GM23338 (cell line): ENCODE measurements at regions not wholly inside any gene's neighbourhood (a gene's known extent, or its start where the extent isn't known, plus 50 kb on each side); places are given as distances from the start of the nearest gene placed in this dataset.

Source experiments
- ATAC-seq: fragments of 200-7000 bp; cut with Tn5 transposase; 3 replicates; pipeline ENCODE4 v1.9.1; 2020
- DNase-seq: peaks from one replicate; pipeline ENCODE4 v3.0.0-alpha.2; 2015; ENCODE audit warnings: low spot score
- H2AFZ ChIP-seq: fragments of 200-600 bp; sonication (generic); 2 replicates; pipeline ENCODE4 v1.8.0; 2016; ENCODE audit warnings: antibody characterized with exemption, mild to moderate bottlenecking, moderate library complexity
- H3F3A ChIP-seq: fragments of 200-600 bp; sonication (generic); replicated peaks from 2 replicates; pipeline ENCODE4 v1.8.0; 2017; ENCODE audit warnings: antibody characterized with exemption, mixed run types, low read depth
- H3K27ac ChIP-seq: fragments of 200-600 bp; sonication (generic); 2 replicates; pipeline ENCODE4 v1.6.1; 2016; ENCODE audit warnings: low read depth
- H3K27me3 ChIP-seq: fragments of 200-600 bp; sonication (generic); 2 replicates; pipeline ENCODE4 v1.8.0; 2016; ENCODE audit warnings: mild to moderate bottlenecking, mixed run types, moderate library complexity; ENCODE audit not compliant: insufficient read depth
- H3K36me3 ChIP-seq: fragments of 200-600 bp; sonication (generic); 2 replicates; pipeline ENCODE4 v1.8.0; 2016; ENCODE audit warnings: mild to moderate bottlenecking; ENCODE audit not compliant: insufficient read depth
- H3K4me1 ChIP-seq: fragments of 200-600 bp; sonication (generic); 2 replicates; pipeline ENCODE4 v1.8.0; 2016; ENCODE audit warnings: mild to moderate bottlenecking, moderate library complexity; ENCODE audit not compliant: insufficient read depth
- H3K4me2 ChIP-seq: fragments of 200-600 bp; sonication (generic); 2 replicates; pipeline ENCODE4 v1.7.1; 2017; ENCODE audit warnings: mixed run types
- H3K4me3 ChIP-seq: fragments of 200-600 bp; sonication (generic); 2 replicates; pipeline ENCODE4 v1.6.1; 2016; ENCODE audit warnings: mixed run types
- H3K79me2 ChIP-seq: fragments of 200-600 bp; sonication (generic); replicated peaks from 2 replicates; pipeline ENCODE4 v1.8.0; 2017; ENCODE audit warnings: mild to moderate bottlenecking; ENCODE audit not compliant: insufficient read depth
- H3K9me2 ChIP-seq: fragments of 200-600 bp; sonication (generic); 2 replicates; pipeline ENCODE4 v1.8.0; 2017; ENCODE audit not compliant: insufficient read depth
- H4K20me1 ChIP-seq: fragments of 200-600 bp; sonication (generic); replicated peaks from 2 replicates; pipeline ENCODE4 v1.8.0; 2017; ENCODE audit warnings: mild to moderate bottlenecking; ENCODE audit not compliant: insufficient read depth
- H3K27ac Mint-ChIP-seq: 2 replicates; pipeline ENCODE4 v1.8.0; 2020; ENCODE audit warnings: inconsistent platforms, mild to moderate bottlenecking, moderate library complexity, mixed read lengths
- H3K27me3 Mint-ChIP-seq: 3 replicates; pipeline ENCODE4 v1.8.0; 2022; ENCODE audit warnings: low read depth, mild to moderate bottlenecking, moderate library complexity, mixed read lengths, inconsistent platforms; ENCODE audit not compliant: insufficient read depth, poor library complexity
- H3K36me3 Mint-ChIP-seq: 3 replicates; pipeline ENCODE4 v1.8.0; 2021; ENCODE audit warnings: low read depth, mild to moderate bottlenecking, inconsistent platforms, moderate library complexity, mixed read lengths
- H3K4me1 Mint-ChIP-seq: 3 replicates; pipeline ENCODE4 v1.8.0; 2020; ENCODE audit warnings: mild to moderate bottlenecking, inconsistent platforms, mixed read lengths
- H3K4me3 Mint-ChIP-seq: 3 replicates; pipeline ENCODE4 v1.8.0; 2021; ENCODE audit warnings: moderate library complexity, mild to moderate bottlenecking, inconsistent platforms, mixed read lengths
- H3K9me3 Mint-ChIP-seq: 3 replicates; pipeline ENCODE4 v1.8.0; 2020; ENCODE audit warnings: moderate library complexity, mild to moderate bottlenecking, inconsistent platforms, mixed read lengths
- CREB1 ChIP-seq: fragments of 250-450 bp; sonication (Bioruptor Pico); IDR thresholded peaks from 2 replicates; pipeline ENCODE4 v1.5.0; 2020; ENCODE audit warnings: low read depth, mild to moderate bottlenecking, moderate library complexity
- EZH2 ChIP-seq: fragments of 200-600 bp; sonication (generic); IDR thresholded peaks from one replicate; pipeline ENCODE4 v1.8.0; 2017; ENCODE audit warnings: antibody characterized with exemption, mild to moderate bottlenecking, low read depth; ENCODE audit not compliant: unreplicated experiment
- EZH2phosphoT487 ChIP-seq: fragments of 200-600 bp; sonication (generic); IDR thresholded peaks from one replicate; pipeline ENCODE4 v1.8.1; 2018; ENCODE audit warnings: antibody characterized with exemption; ENCODE audit not compliant: unreplicated experiment
- JUNB ChIP-seq: IDR thresholded peaks from one replicate; pipeline ENCODE4 v1.6.1; 2016; ENCODE audit warnings: antibody characterized with exemption; ENCODE audit not compliant: unreplicated experiment
- NANOG ChIP-seq: IDR thresholded peaks from 2 replicates; pipeline ENCODE4 v1.6.1; 2016; ENCODE audit warnings: antibody characterized with exemption, borderline replicate concordance
- POLR2AphosphoS5 ChIP-seq: IDR thresholded peaks from 2 replicates; pipeline ENCODE4 v1.6.1; 2016; ENCODE audit warnings: antibody characterized with exemption, low read depth
- STAT1 ChIP-seq: IDR thresholded peaks from one replicate; pipeline ENCODE4 v1.6.1; 2016; ENCODE audit warnings: antibody characterized with exemption; ENCODE audit not compliant: unreplicated experiment
- ZNF114 ChIP-seq: fragments of 250-450 bp; sonication (Bioruptor Pico); IDR thresholded peaks from 2 replicates; pipeline ENCODE4 v1.5.0; 2020; ENCODE audit warnings: mild to moderate bottlenecking, moderate library complexity
- ZNF331 ChIP-seq: fragments of 250-450 bp; sonication (Bioruptor Pico); IDR thresholded peaks from 2 replicates; pipeline ENCODE4 v1.5.0; 2020; ENCODE audit warnings: low read depth, mild to moderate bottlenecking, moderate library complexity
- TF ChIP-seq, protein P1 (sequence below): fragments of 250-450 bp; sonication (Bioruptor Pico); IDR thresholded peaks from 2 replicates; pipeline ENCODE4 v1.5.0; 2020; ENCODE audit warnings: mild to moderate bottlenecking, moderate library complexity
- TF ChIP-seq, protein P2 (sequence below), 2 experiments: fragments of 200-600 bp in 1 of 2; sonication (generic) in 1 of 2; conservative IDR thresholded peaks; 2 replicates each; pipeline versions ENCODE4 v1.5.1 to v1.6.1; 2016 to 2017; ENCODE audit warnings: antibody characterized with exemption in 2 of 2, low read depth in 2 of 2, mild to moderate bottlenecking in 2 of 2, moderate library complexity in 1 of 2
- TF ChIP-seq, protein P3 (sequence below): IDR thresholded peaks from one replicate; pipeline ENCODE4 v1.6.1; 2018; ENCODE audit warnings: antibody characterized with exemption; ENCODE audit not compliant: unreplicated experiment
- TF ChIP-seq, protein P4 (sequence below): IDR thresholded peaks from 2 replicates; pipeline ENCODE4 v1.6.1; 2016; ENCODE audit warnings: antibody characterized with exemption

DNA sequence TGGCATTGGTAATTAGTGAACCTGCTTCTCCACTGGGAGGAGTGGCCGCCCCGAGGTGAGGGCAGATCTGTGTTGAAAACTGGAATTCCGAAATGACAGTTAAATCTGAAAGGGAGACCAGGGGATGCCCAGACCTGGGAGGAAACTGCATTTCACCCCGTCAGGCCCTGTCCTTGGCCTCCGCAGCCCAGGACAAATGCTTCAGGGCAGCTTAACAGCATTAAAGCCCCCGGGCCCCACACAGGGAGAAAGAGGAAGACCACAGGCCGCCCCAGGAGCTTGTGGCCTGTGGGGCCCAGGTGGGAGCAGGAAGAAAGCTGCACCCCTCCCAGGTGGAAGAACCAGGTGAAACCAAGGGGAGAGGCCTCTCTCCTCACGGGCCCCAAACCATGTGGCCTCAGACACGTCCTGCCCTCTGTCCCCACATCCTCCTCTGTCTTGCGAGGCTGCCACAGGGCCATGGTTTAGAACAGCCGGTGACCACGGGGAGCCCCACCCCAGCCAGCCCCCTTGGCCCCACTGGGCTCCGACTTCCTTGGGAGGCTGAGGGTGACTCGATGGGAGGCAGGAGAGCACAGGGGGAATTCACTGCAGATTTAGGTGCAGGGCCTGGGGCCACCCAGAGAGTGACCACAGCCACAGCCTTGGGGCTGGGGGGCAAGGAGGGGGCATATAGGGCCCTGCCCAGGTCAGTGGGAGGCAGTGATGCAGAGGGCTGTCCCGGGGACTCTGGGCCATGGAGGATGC is 265.4 kb downstream of the ADGRD1 start:
- Mint-ChIP-seq H3K4me3 (no peak overlapping the region; the same call in 2 of the 3 replicates), H3K27me3 (peaks cover 13% of the 10 kb centered on the region), H3K36me3 (no peaks in the 10 kb centered on the region), H3K27ac (peak overlapping the region; percentile 74; the same call in 1 of the 2 replicates), H3K4me1 (peaks cover 34% of the 10 kb centered on the region), H3K9me3 (peaks cover 2% of the 10 kb centered on the region; the same call in 1 of the 3 replicates)
- DNase-seq (no peak), ATAC-seq (no peak)
- H3K79me2 ChIP-seq = no peaks in the 10 kb centered on the region
- no peaks in the 10 kb centered on the region for H3K9me2 ChIP-seq
- H4K20me1 ChIP-seq = no peaks in the 10 kb centered on the region
- H3F3A ChIP-seq = no peaks in the 10 kb centered on the region
- H3K36me3 ChIP-seq = no peaks in the 10 kb centered on the region
- TF ChIP-seq NANOG (no peak), ZNF114 (CRISPR knock-in tag) (no peak), POLR2AphosphoS5 (no peak), STAT1 (no peak), JUNB (no peak), ZNF331 (CRISPR knock-in tag) (no peak), CREB1 (CRISPR knock-in tag) (no peak), EZH2phosphoT487 (no peak), EZH2 (no peak)
- TF ChIP-seq, protein P1, sequence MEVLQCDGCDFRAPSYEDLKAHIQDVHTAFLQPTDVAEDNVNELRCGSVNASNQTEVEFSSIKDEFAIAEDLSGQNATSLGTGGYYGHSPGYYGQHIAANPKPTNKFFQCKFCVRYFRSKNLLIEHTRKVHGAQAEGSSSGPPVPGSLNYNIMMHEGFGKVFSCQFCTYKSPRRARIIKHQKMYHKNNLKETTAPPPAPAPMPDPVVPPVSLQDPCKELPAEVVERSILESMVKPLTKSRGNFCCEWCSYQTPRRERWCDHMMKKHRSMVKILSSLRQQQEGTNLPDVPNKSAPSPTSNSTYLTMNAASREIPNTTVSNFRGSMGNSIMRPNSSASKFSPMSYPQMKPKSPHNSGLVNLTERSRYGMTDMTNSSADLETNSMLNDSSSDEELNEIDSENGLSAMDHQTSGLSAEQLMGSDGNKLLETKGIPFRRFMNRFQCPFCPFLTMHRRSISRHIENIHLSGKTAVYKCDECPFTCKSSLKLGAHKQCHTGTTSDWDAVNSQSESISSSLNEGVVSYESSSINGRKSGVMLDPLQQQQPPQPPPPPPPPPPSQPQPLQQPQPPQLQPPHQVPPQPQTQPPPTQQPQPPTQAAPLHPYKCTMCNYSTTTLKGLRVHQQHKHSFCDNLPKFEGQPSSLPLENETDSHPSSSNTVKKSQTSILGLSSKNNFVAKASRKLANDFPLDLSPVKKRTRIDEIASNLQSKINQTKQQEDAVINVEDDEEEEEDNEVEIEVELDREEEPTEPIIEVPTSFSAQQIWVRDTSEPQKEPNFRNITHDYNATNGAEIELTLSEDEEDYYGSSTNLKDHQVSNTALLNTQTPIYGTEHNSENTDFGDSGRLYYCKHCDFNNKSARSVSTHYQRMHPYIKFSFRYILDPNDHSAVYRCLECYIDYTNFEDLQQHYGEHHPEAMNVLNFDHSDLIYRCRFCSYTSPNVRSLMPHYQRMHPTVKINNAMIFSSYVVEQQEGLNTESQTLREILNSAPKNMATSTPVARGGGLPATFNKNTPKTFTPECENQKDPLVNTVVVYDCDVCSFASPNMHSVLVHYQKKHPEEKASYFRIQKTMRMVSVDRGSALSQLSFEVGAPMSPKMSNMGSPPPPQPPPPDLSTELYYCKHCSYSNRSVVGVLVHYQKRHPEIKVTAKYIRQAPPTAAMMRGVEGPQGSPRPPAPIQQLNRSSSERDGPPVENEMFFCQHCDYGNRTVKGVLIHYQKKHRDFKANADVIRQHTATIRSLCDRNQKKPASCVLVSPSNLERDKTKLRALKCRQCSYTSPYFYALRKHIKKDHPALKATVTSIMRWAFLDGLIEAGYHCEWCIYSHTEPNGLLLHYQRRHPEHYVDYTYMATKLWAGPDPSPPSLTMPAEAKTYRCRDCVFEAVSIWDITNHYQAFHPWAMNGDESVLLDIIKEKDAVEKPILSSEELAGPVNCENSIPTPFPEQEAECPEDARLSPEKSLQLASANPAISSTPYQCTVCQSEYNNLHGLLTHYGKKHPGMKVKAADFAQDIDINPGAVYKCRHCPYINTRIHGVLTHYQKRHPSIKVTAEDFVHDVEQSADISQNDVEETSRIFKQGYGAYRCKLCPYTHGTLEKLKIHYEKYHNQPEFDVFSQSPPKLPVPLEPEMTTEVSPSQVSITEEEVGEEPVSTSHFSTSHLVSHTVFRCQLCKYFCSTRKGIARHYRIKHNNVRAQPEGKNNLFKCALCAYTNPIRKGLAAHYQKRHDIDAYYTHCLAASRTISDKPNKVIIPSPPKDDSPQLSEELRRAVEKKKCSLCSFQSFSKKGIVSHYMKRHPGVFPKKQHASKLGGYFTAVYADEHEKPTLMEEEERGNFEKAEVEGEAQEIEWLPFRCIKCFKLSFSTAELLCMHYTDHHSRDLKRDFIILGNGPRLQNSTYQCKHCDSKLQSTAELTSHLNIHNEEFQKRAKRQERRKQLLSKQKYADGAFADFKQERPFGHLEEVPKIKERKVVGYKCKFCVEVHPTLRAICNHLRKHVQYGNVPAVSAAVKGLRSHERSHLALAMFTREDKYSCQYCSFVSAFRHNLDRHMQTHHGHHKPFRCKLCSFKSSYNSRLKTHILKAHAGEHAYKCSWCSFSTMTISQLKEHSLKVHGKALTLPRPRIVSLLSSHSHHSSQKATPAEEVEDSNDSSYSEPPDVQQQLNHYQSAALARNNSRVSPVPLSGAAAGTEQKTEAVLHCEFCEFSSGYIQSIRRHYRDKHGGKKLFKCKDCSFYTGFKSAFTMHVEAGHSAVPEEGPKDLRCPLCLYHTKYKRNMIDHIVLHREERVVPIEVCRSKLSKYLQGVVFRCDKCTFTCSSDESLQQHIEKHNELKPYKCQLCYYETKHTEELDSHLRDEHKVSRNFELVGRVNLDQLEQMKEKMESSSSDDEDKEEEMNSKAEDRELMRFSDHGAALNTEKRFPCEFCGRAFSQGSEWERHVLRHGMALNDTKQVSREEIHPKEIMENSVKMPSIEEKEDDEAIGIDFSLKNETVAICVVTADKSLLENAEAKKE = no peak
- TF ChIP-seq, protein P2, sequence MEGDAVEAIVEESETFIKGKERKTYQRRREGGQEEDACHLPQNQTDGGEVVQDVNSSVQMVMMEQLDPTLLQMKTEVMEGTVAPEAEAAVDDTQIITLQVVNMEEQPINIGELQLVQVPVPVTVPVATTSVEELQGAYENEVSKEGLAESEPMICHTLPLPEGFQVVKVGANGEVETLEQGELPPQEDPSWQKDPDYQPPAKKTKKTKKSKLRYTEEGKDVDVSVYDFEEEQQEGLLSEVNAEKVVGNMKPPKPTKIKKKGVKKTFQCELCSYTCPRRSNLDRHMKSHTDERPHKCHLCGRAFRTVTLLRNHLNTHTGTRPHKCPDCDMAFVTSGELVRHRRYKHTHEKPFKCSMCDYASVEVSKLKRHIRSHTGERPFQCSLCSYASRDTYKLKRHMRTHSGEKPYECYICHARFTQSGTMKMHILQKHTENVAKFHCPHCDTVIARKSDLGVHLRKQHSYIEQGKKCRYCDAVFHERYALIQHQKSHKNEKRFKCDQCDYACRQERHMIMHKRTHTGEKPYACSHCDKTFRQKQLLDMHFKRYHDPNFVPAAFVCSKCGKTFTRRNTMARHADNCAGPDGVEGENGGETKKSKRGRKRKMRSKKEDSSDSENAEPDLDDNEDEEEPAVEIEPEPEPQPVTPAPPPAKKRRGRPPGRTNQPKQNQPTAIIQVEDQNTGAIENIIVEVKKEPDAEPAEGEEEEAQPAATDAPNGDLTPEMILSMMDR (conservative IDR thresholded peaks at IDR 0.05; ENCODE audit: low read depth in 2 of 2) = no peak
- TF ChIP-seq, protein P3, sequence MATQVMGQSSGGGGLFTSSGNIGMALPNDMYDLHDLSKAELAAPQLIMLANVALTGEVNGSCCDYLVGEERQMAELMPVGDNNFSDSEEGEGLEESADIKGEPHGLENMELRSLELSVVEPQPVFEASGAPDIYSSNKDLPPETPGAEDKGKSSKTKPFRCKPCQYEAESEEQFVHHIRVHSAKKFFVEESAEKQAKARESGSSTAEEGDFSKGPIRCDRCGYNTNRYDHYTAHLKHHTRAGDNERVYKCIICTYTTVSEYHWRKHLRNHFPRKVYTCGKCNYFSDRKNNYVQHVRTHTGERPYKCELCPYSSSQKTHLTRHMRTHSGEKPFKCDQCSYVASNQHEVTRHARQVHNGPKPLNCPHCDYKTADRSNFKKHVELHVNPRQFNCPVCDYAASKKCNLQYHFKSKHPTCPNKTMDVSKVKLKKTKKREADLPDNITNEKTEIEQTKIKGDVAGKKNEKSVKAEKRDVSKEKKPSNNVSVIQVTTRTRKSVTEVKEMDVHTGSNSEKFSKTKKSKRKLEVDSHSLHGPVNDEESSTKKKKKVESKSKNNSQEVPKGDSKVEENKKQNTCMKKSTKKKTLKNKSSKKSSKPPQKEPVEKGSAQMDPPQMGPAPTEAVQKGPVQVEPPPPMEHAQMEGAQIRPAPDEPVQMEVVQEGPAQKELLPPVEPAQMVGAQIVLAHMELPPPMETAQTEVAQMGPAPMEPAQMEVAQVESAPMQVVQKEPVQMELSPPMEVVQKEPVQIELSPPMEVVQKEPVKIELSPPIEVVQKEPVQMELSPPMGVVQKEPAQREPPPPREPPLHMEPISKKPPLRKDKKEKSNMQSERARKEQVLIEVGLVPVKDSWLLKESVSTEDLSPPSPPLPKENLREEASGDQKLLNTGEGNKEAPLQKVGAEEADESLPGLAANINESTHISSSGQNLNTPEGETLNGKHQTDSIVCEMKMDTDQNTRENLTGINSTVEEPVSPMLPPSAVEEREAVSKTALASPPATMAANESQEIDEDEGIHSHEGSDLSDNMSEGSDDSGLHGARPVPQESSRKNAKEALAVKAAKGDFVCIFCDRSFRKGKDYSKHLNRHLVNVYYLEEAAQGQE = no peak
- TF ChIP-seq, protein P4, sequence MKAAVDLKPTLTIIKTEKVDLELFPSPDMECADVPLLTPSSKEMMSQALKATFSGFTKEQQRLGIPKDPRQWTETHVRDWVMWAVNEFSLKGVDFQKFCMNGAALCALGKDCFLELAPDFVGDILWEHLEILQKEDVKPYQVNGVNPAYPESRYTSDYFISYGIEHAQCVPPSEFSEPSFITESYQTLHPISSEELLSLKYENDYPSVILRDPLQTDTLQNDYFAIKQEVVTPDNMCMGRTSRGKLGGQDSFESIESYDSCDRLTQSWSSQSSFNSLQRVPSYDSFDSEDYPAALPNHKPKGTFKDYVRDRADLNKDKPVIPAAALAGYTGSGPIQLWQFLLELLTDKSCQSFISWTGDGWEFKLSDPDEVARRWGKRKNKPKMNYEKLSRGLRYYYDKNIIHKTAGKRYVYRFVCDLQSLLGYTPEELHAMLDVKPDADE = no peak
- H3K4me1 ChIP-seq = peaks cover 21% of the 10 kb centered on the region
- H3K27me3 ChIP-seq = no peaks in the 10 kb centered on the region
- no peak overlapping the region for H3K4me3 ChIP-seq
- peak overlapping the region; percentile 64; the same call in 1 of the 2 replicates for H3K4me2 ChIP-seq
- H2AFZ ChIP-seq = peak overlapping the region; percentile 98; the same call in 1 of the 2 replicates
- no peak overlapping the region for H3K27ac ChIP-seq
